Adrenal gland (tissue), 9 donors: ENCODE measurements at regions not wholly inside any gene's neighbourhood (a gene's known extent, or its start where the extent isn't known, plus 50 kb on each side); places are given as distances from the start of the nearest gene placed in this dataset.

Source experiments
- DNase-seq, 7 donors: peaks; one replicate each; pipeline ENCODE4 v3.0.0-alpha.2; 2019 to 2020
- H3K27ac ChIP-seq, 5 donors: fragments of 200-600 bp; sonication (generic) in 4 of 5; 1 replicate in 3 of 5; 2 replicates in 2 of 5; pipeline versions ENCODE4 v1.5.1 to v1.8.0; 2016 to 2020; ENCODE audit warnings: mild to moderate bottlenecking in 1 of 5
- H3K27me3 ChIP-seq: fragments of 200-600 bp; 2 replicates; pipeline ENCODE4 v1.8.0; 2021
- H3K36me3 ChIP-seq, 2 donors: fragments of 200-600 bp; replicated peaks in 1 of 2; 1 replicate in 1 of 2; 2 replicates in 1 of 2; pipeline versions ENCODE4 v1.5.1 to v1.8.0; 2018 to 2022
- H3K4me1 ChIP-seq, 2 donors: fragments of 200-600 bp; replicated peaks in 1 of 2; 1 replicate in 1 of 2; 2 replicates in 1 of 2; pipeline versions ENCODE4 v1.5.1 to v1.8.0; 2018 to 2021
- H3K4me3 ChIP-seq, 4 donors: fragments of 200-600 bp; sonication (generic) in 3 of 4; one replicate each; pipeline ENCODE4 v1.5.1; 2016 to 2018
- H3K9me3 ChIP-seq, 3 donors: fragments of 200-600 bp; sonication (generic) in 1 of 3; replicated peaks in 1 of 3; 1 replicate in 2 of 3; 2 replicates in 1 of 3; pipeline versions ENCODE4 v1.5.1 to v1.8.0; 2016 to 2021
- POLR2A ChIP-seq, 2 donors: fragments of 450-650 bp; IDR thresholded peaks; one replicate each; pipeline ENCODE4 v1.6.1; 2017; ENCODE audit warnings: antibody characterized with exemption in 2 of 2, mild to moderate bottlenecking in 2 of 2, moderate library complexity in 1 of 2
- WGBS, 4 donors: extraction: QIAGEN DNeasy Blood & Tissue Kit in 2 of 4; methylation state at CpG; one replicate each; pipeline versions ENCODE4 v1.1.5 to v1.1.7; 2013 to 2017; 5-methylcytosine and 5-hydroxymethylcytosine counted together
- intact Hi-C, 2 donors: fragments of 100-400 bp; cut with DNase I; formaldehyde crosslinking; loops; one replicate each; pipeline versions ENCODE4 v1.14.1 to v1.15.0; 2022 to 2023
- TF ChIP-seq, protein P1 (sequence below), 6 experiments: fragments of 450-650 bp in 4 of 6; fragments of 200-600 bp in 2 of 6; sonication (generic) in 1 of 6; IDR thresholded peaks; 1 replicate in 5 of 6; 2 replicates in 1 of 6; pipeline versions ENCODE4 v1.5.1 to v1.8.0; 2016 to 2021; ENCODE audit warnings: antibody characterized with exemption in 6 of 6, mild to moderate bottlenecking in 2 of 6, moderate library complexity in 1 of 6
- donor health status: healthy with polysubstance abuse.
- donor health status: Bipolar disorder and iron deficiency.
- donor health status: DM: yes; HTN: yes; CAD: no.
- donor health status: DM: no; HTN: no; CAD: no.
- donor health status: DM: no; HTN: no; CAD: no.

DNA sequence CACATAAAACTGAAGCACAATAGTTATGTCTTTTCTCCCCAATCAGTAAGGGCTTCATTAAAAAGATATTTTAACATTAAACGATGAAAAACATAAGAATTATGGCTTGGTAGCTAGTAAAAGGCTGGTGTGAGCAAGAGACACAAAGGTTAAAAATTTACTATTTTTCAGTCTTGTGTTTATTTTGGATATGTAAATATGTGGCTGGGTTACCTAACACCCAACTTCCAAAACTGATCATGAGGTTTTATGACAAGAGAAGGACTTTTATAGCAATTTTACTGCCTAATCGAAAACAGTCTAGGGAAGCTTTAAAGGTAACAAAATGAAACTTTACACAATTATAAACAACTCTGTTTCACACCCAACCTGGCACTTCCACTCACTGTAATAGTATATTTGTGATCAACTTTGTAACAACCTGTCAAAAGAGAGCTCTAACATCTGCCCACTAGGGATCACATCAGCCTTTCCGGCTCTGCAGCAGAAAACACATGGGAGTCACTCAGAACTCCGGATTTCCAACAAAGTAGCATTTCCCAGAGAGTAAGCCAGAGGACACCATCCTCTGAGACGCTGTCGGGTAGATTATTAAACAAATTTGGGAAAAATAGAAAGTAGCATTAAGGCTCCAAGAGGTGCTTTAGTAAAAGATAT is 123.4 kb upstream of the C2CD4B start:
- Histone ChIP-seq H3K36me3 (no peaks in the 10 kb centered on the region), H3K4me1 (no peaks in the 10 kb centered on the region), H3K4me3 (no peak overlapping the region), H3K27me3 (peaks cover 7% of the 10 kb centered on the region), H3K27ac (no peak overlapping the region), H3K9me3 (no peaks in the 10 kb centered on the region)
- WGBS, 4 donors = 80 to 89% (median 84%) methylated on average over 6 of the region's 6 CpGs
- intact Hi-C loops = no loop called here
- DNase-seq = no peak
- TF ChIP-seq POLR2A (IDR thresholded peaks at IDR 0.05) = no peak
- TF ChIP-seq, protein P1, sequence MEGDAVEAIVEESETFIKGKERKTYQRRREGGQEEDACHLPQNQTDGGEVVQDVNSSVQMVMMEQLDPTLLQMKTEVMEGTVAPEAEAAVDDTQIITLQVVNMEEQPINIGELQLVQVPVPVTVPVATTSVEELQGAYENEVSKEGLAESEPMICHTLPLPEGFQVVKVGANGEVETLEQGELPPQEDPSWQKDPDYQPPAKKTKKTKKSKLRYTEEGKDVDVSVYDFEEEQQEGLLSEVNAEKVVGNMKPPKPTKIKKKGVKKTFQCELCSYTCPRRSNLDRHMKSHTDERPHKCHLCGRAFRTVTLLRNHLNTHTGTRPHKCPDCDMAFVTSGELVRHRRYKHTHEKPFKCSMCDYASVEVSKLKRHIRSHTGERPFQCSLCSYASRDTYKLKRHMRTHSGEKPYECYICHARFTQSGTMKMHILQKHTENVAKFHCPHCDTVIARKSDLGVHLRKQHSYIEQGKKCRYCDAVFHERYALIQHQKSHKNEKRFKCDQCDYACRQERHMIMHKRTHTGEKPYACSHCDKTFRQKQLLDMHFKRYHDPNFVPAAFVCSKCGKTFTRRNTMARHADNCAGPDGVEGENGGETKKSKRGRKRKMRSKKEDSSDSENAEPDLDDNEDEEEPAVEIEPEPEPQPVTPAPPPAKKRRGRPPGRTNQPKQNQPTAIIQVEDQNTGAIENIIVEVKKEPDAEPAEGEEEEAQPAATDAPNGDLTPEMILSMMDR (IDR thresholded peaks at IDR 0.05) = no peak

DNA sequence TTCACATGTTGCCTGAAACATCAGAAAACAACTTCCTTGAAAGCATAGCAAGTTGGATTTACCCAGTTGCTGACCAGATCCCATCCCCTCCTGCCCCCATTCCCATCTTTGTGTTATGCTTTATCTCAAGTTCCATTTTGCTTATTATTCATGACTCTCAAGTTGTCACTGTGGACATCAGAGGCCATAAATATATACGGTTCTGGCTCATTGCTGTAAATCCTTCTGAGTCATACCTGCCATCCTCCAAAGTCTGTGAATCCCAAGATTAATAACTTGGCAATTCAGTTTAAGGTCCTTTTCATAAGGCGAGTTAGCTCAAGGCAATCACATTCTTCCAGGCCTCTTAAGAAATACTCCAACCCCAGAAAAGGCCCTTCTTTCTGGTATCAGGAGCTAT is 126.2 kb upstream of the C2CD4B start:
- Histone ChIP-seq H3K4me1 (no peaks in the 10 kb centered on the region), H3K9me3 (no peaks in the 10 kb centered on the region), H3K36me3 (no peaks in the 10 kb centered on the region), H3K27me3 (peaks cover 7% of the 10 kb centered on the region), H3K4me3 (no peak overlapping the region), H3K27ac (no peak overlapping the region)
- intact Hi-C loops = no loop called here
- no peak for TF ChIP-seq POLR2A (IDR thresholded peaks at IDR 0.05)
- TF ChIP-seq, protein P1 (IDR thresholded peaks at IDR 0.05) = no peak
- no peak for DNase-seq
- 49 to 60% (median 54%) methylated on average over 2 of the region's 2 CpGs for WGBS, 4 donors

DNA sequence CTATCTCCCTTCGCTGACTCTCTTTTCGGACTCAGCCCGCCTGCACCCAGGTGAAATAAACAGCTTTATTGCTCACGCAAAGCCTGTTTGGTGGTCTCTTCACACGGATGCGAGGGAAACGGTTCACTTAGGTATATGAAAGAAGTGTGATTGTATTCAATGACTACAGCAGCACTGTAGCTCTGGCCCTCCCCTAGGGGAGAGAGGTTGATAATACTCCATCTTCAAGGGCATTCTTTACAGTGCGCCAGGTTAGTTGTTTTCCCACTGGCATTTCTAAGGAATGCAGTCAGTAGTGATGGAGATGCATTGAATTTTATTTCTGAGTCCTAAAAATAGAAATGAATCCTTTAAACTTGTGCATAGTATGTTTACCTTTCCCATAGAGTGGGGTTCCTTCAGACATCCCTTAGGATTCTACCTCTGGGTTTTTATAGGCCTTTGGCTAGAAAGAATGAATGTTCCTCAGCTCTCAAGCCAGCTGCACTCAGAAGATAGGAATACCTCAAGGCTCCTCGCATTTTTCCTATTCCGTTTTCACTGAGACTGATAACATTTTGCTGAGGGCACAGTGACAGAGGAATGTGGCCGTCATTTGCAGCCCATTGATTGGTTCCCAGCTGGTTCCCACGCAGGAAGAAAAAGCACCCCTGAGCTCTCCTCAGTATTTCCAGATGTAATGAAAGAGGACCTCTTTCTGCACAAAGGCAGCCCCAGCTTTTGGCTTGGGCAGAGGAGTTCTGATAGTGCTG is 131.8 kb upstream of the C2CD4B start:
- H3K36me3 ChIP-seq = no peaks in the 10 kb centered on the region
- WGBS, 4 donors = 64 to 70% (median 67%) methylated on average over 12 of the region's 12 CpGs
- H3K27me3 ChIP-seq = peaks cover 4% of the 10 kb centered on the region
- H3K4me3 ChIP-seq = no peak overlapping the region
- TF ChIP-seq, protein P1 (IDR thresholded peaks at IDR 0.05) = no peak
- TF ChIP-seq POLR2A (IDR thresholded peaks at IDR 0.05) = no peak
- intact Hi-C loops = no loop called here
- no peaks in the 10 kb centered on the region for H3K4me1 ChIP-seq
- H3K9me3 ChIP-seq = no peaks in the 10 kb centered on the region
- no peak overlapping the region for H3K27ac ChIP-seq
- DNase-seq = no peak

DNA sequence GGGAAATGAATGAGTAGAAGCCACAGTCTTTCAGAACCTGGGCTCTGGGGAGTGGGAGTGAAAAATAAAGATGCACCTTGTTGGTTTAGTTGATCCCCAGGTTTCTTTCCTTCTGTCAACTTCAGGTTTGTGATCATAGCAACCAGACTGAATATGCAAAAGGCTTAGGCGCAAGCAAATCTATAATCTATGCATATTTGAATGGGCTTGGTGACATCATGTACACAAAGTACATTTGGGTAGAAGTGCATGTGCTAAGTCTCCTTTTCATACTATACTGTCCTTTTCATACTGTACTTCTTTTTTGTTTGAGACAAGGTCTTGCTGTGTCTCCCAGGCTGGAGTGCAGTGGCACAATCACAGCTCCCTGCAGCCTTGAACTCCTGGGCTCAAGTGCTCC is 132.4 kb upstream of the C2CD4B start:
- 86 to 100% (median 97%) methylated on average over 1 of the region's 1 CpG for WGBS, 4 donors

More for the DNA sequence above, 132.4 kb upstream of the C2CD4B start:
- H3K4me3 ChIP-seq = no peak overlapping the region
- no peak overlapping the region for H3K27ac ChIP-seq
- intact Hi-C loops = no loop called here
- DNase-seq = no peak
- no peak for TF ChIP-seq POLR2A (IDR thresholded peaks at IDR 0.05)
- TF ChIP-seq, protein P1 (IDR thresholded peaks at IDR 0.05) = no peak
- no peaks in the 10 kb centered on the region for H3K4me1 ChIP-seq
- no peaks in the 10 kb centered on the region for H3K9me3 ChIP-seq
- H3K27me3 ChIP-seq = peaks cover 4% of the 10 kb centered on the region
- no peaks in the 10 kb centered on the region for H3K36me3 ChIP-seq
